PC-9 (cell line): ENCODE measurements at regions not wholly inside any gene's neighbourhood (a gene's known extent, or its start where the extent isn't known, plus 50 kb on each side); places are given as distances from the start of the nearest gene placed in this dataset.

ENCODE experiments used
- BruUV-seq: library from RNA; stranded (reverse); fragments of 400-500 nt; replicated peaks from 2 replicates; lab custom pipeline; 2021; lab: Mats Ljungman, UMichigan
- CTCF ChIA-PET: fragments of 300-600 bp; sonication (Branson Sonifier 250); formaldehyde crosslinking; loops from one replicate; lab custom pipeline; 2022; ENCODE audit warnings: antibody characterized with exemption; lab: Charles Lee
- POLR2A ChIA-PET: fragments of 300-600 bp; sonication (Branson Sonifier 250); formaldehyde crosslinking; loops from one replicate; lab custom pipeline; 2022; ENCODE audit warnings: antibody characterized with exemption; ENCODE audit not compliant: unreplicated experiment; lab: Charles Lee
- DNase-seq, 2 experiments: peaks; one replicate each; pipeline versions ENCODE4 v3.0.0 to v3.0.0-alpha.2; 2015 to 2022; ENCODE audit warnings: mixed read lengths in 1 of 2
- H2AFZ ChIP-seq: fragments of 200-600 bp; sonication (generic); 2 replicates; pipeline ENCODE4 v1.8.1; 2017; ENCODE audit warnings: antibody characterized with exemption
- H3F3A ChIP-seq: fragments of 200-600 bp; sonication (generic); 2 replicates; pipeline ENCODE4 v1.8.1; 2017; ENCODE audit warnings: antibody characterized with exemption, mild to moderate bottlenecking, low read depth; ENCODE audit not compliant: insufficient read depth
- H3K27ac ChIP-seq: fragments of 200-600 bp; sonication (generic); 2 replicates; pipeline ENCODE4 v1.6.1; 2016; ENCODE audit warnings: mixed run types
- H3K27me3 ChIP-seq: fragments of 200-600 bp; sonication (generic); 2 replicates; pipeline ENCODE4 v1.6.1; 2016; ENCODE audit warnings: low read depth, mixed run types; ENCODE audit not compliant: insufficient read depth
- H3K36me3 ChIP-seq: fragments of 200-600 bp; sonication (generic); 2 replicates; pipeline ENCODE4 v1.6.1; 2016; ENCODE audit warnings: low read depth, mixed run types
- H3K4me1 ChIP-seq: fragments of 200-600 bp; sonication (generic); replicated peaks from 2 replicates; pipeline ENCODE4 v1.6.1; 2016; ENCODE audit warnings: mixed run types; ENCODE audit not compliant: insufficient read depth
- H3K4me2 ChIP-seq: fragments of 200-600 bp; sonication (generic); 2 replicates; pipeline ENCODE4 v1.6.1; 2017; ENCODE audit warnings: mixed run types
- H3K4me3 ChIP-seq: fragments of 200-600 bp; sonication (generic); 2 replicates; pipeline ENCODE4 v1.6.1; 2016; ENCODE audit warnings: mixed run types
- H3K79me2 ChIP-seq: fragments of 200-600 bp; sonication (generic); 2 replicates; pipeline ENCODE4 v1.6.1; 2017; ENCODE audit warnings: low read depth, mixed run types
- H3K9me2 ChIP-seq: fragments of 200-600 bp; sonication (generic); 2 replicates; pipeline ENCODE4 v1.8.1; 2017; ENCODE audit warnings: mild to moderate bottlenecking; ENCODE audit not compliant: insufficient read depth
- H3K9me3 ChIP-seq: fragments of 200-600 bp; sonication (generic); 2 replicates; pipeline ENCODE4 v1.8.1; 2016; ENCODE audit warnings: low read depth; ENCODE audit not compliant: insufficient read depth
- H4K20me1 ChIP-seq: fragments of 200-600 bp; sonication (generic); 2 replicates; pipeline ENCODE4 v1.8.1; 2017; ENCODE audit not compliant: insufficient read depth
- CTCF ChIP-seq: fragments of 200-600 bp; sonication (generic); conservative IDR thresholded peaks from 2 replicates; pipeline ENCODE4 v1.6.1; 2017; ENCODE audit warnings: mixed run types, antibody characterized with exemption, mild to moderate bottlenecking, moderate library complexity
- EZH2 ChIP-seq: fragments of 200-600 bp; sonication (generic); IDR thresholded peaks from 2 replicates; pipeline ENCODE4 v1.8.0; 2017; ENCODE audit warnings: antibody characterized with exemption, low read depth
- intact Hi-C: fragments of 100-400 bp; cut with micrococcal nuclease; formaldehyde crosslinking; loops from one replicate; pipeline ENCODE4 v1.10.0; 2022; ENCODE audit not compliant: unreplicated experiment

- POLR2A ChIA-PET = no interaction called here
- intact Hi-C loops = no loop called here
These were observed 82.1 kb upstream of the TANK start for GRCh38 chr2:161078211-161078539.

GRCh38 chr2:161085149-161085548 lies 75.1 kb upstream of the TANK start:
- POLR2A ChIA-PET = no interaction called here
- no peaks in the 10 kb centered on the region for H3K27me3 ChIP-seq
- H2AFZ ChIP-seq = no peak overlapping the region
- no peaks in the 10 kb centered on the region for H3K36me3 ChIP-seq
- intact Hi-C loops = no loop called here
- H3K27ac ChIP-seq = no peak overlapping the region
- CTCF ChIA-PET = no interaction called here
- BruUV-seq = no TSS peak
- H3K79me2 ChIP-seq = no peaks in the 10 kb centered on the region
- no peaks in the 10 kb centered on the region for H3K4me1 ChIP-seq
- no peaks in the 10 kb centered on the region for H3F3A ChIP-seq
- H4K20me1 ChIP-seq = no peaks in the 10 kb centered on the region
- no peak overlapping the region for H3K4me2 ChIP-seq
- no peak for DNase-seq
- no peaks in the 10 kb centered on the region for H3K9me2 ChIP-seq
- no peak overlapping the region for H3K4me3 ChIP-seq
- no peaks in the 10 kb centered on the region for H3K9me3 ChIP-seq
- TF ChIP-seq CTCF = no peak
- TF ChIP-seq EZH2 = no peak

More at GRCh38 chr2:161078211-161078539, 82.1 kb upstream of the TANK start:
- Histone ChIP-seq H3K9me2 (no peaks in the 10 kb centered on the region), H3K4me3 (no peak overlapping the region), H3K36me3 (no peaks in the 10 kb centered on the region), H3K4me2 (no peak overlapping the region), H3K4me1 (no peaks in the 10 kb centered on the region), H3K79me2 (no peaks in the 10 kb centered on the region), H3K27ac (no peak overlapping the region), H3F3A (no peaks in the 10 kb centered on the region), H2AFZ (no peak overlapping the region), H3K27me3 (no peaks in the 10 kb centered on the region), H3K9me3 (no peaks in the 10 kb centered on the region), H4K20me1 (no peaks in the 10 kb centered on the region)
- CTCF ChIA-PET = no interaction called here
- TF ChIP-seq EZH2 (no peak), CTCF (no peak)
- BruUV-seq = no TSS peak
- no peak for DNase-seq

GRCh38 chr2:161088658-161089350 lies 71.4 kb upstream of the TANK start:
- Histone ChIP-seq H3K9me2 (no peaks in the 10 kb centered on the region), H4K20me1 (no peaks in the 10 kb centered on the region), H3K4me2 (no peak overlapping the region), H3K27me3 (no peaks in the 10 kb centered on the region), H3K4me1 (no peaks in the 10 kb centered on the region), H3K36me3 (no peaks in the 10 kb centered on the region), H3F3A (no peaks in the 10 kb centered on the region), H3K27ac (no peak overlapping the region), H2AFZ (no peak overlapping the region), H3K4me3 (no peak overlapping the region), H3K9me3 (no peaks in the 10 kb centered on the region), H3K79me2 (no peaks in the 10 kb centered on the region)
- intact Hi-C loops = no loop called here
- no TSS peak for BruUV-seq
- ChIA-PET CTCF (no interaction called here), POLR2A (no interaction called here)
- TF ChIP-seq CTCF (no peak), EZH2 (no peak)
- DNase-seq = no peak
